DND-41 (cell line): ENCODE measurements at regions not wholly inside any gene's neighbourhood (a gene's known extent, or its start where the extent isn't known, plus 50 kb on each side); places are given as distances from the start of the nearest gene placed in this dataset.

Experiments used
- ATAC-seq: fragments of 200-7000 bp; cut with Tn5 transposase; 3 replicates; pipeline ENCODE4 v1.9.1; 2021; ENCODE audit warnings: low read depth; ENCODE audit not compliant: insufficient read depth
- DNase-seq: peaks from one replicate; pipeline ENCODE4 v3.0.0-alpha.2; 2020
- H2AFZ ChIP-seq: 2 replicates; pipeline ENCODE4 v1.6.0; 2012; ENCODE audit warnings: low read depth, low read length
- H3K27ac ChIP-seq: 2 replicates; pipeline ENCODE4 v1.5.1; 2012; ENCODE audit warnings: low read length, inconsistent platforms
- H3K27me3 ChIP-seq: fragments of 200-600 bp; sonication (generic); 2 replicates; pipeline ENCODE4 v1.6.0; 2012; ENCODE audit warnings: low read length, mild to moderate bottlenecking, inconsistent platforms; ENCODE audit not compliant: insufficient read depth, poor library complexity
- H3K36me3 ChIP-seq: 2 replicates; pipeline ENCODE4 v1.5.1; 2012; ENCODE audit warnings: low read length, inconsistent platforms; ENCODE audit not compliant: insufficient read depth
- H3K4me1 ChIP-seq: 2 replicates; pipeline ENCODE4 v1.5.1; 2012; ENCODE audit warnings: mild to moderate bottlenecking, low read length; ENCODE audit not compliant: insufficient read depth
- H3K4me2 ChIP-seq: 2 replicates; pipeline ENCODE4 v1.6.0; 2012; ENCODE audit warnings: mild to moderate bottlenecking, moderate library complexity, low read length, inconsistent platforms; ENCODE audit not compliant: insufficient read depth
- H3K4me3 ChIP-seq, 2 experiments: fragments of 200-600 bp in 1 of 2; shearing (Covaris generic) in 1 of 2; 2 replicates each; pipeline ENCODE4 v1.5.1; 2012 to 2016; ENCODE audit warnings: inconsistent platforms in 2 of 2, low read length in 2 of 2, mild to moderate bottlenecking in 2 of 2, low read depth in 1 of 2, moderate library complexity in 1 of 2
- H3K79me2 ChIP-seq: 2 replicates; pipeline ENCODE4 v1.6.0; 2012; ENCODE audit warnings: low read length, inconsistent platforms; ENCODE audit not compliant: insufficient read depth
- H3K9ac ChIP-seq: 2 replicates; pipeline ENCODE4 v1.6.0; 2012; ENCODE audit warnings: low read depth, mild to moderate bottlenecking, inconsistent platforms, low read length, moderate library complexity
- H3K9me3 ChIP-seq: 2 replicates; pipeline ENCODE4 v1.5.1; 2012; ENCODE audit warnings: low read length, moderate library complexity, mild to moderate bottlenecking, inconsistent platforms; ENCODE audit not compliant: insufficient read depth, severe bottlenecking
- H4K20me1 ChIP-seq: 2 replicates; pipeline ENCODE4 v1.6.0; 2012; ENCODE audit warnings: low read length; ENCODE audit not compliant: insufficient read depth
- CTCF ChIP-seq: IDR thresholded peaks from 2 replicates; pipeline ENCODE4 v1.5.1; 2012; ENCODE audit warnings: borderline replicate concordance, low read length, moderate library complexity, mild to moderate bottlenecking; ENCODE audit not compliant: poor library complexity, severe bottlenecking; ENCODE audit errors: extremely low read depth
- EZH2 ChIP-seq: IDR thresholded peaks from 3 replicates; pipeline ENCODE4 v1.6.1; 2012; ENCODE audit warnings: borderline replicate concordance, low read depth, mild to moderate bottlenecking, moderate library complexity, low read length, inconsistent platforms; ENCODE audit not compliant: severe bottlenecking

GRCh38 chr3:29194139-29194538, 86.7 kb upstream of the RBMS3 start:
- no peak for DNase-seq
- TF ChIP-seq CTCF (no peak), EZH2 (no peak)
- Histone ChIP-seq H3K27me3 (no peaks in the 10 kb centered on the region), H4K20me1 (no peaks in the 10 kb centered on the region), H3K79me2 (no peaks in the 10 kb centered on the region), H3K4me3 (no peak overlapping the region), H2AFZ (no peak overlapping the region), H3K9me3 (peaks cover 4% of the 10 kb centered on the region), H3K4me2 (no peak overlapping the region), H3K9ac (no peak overlapping the region), H3K27ac (no peak overlapping the region), H3K36me3 (no peaks in the 10 kb centered on the region), H3K4me1 (no peaks in the 10 kb centered on the region)
- no peak for ATAC-seq

GRCh38 chr3:29195056-29195455, 85.8 kb upstream of the RBMS3 start:
- ATAC-seq = no peak
- H3K27me3 ChIP-seq = no peaks in the 10 kb centered on the region

GRCh38 chr3:29201604-29202003, 79.3 kb upstream of the RBMS3 start:
- H3K4me3 ChIP-seq = no peak overlapping the region
- no peaks in the 10 kb centered on the region for H3K36me3 ChIP-seq
- no peaks in the 10 kb centered on the region for H3K79me2 ChIP-seq
- H3K27me3 ChIP-seq = no peaks in the 10 kb centered on the region
- no peak overlapping the region for H2AFZ ChIP-seq
- DNase-seq (no peak), ATAC-seq (no peak)
- H3K27ac ChIP-seq = no peak overlapping the region
- H3K9ac ChIP-seq = no peak overlapping the region
- TF ChIP-seq CTCF = no peak
- TF ChIP-seq EZH2 = no peak
- no peaks in the 10 kb centered on the region for H3K4me1 ChIP-seq
- no peaks in the 10 kb centered on the region for H3K9me3 ChIP-seq
- no peaks in the 10 kb centered on the region for H4K20me1 ChIP-seq
- H3K4me2 ChIP-seq = no peak overlapping the region

More at GRCh38 chr3:29195056-29195455, 85.8 kb upstream of the RBMS3 start:
- Histone ChIP-seq H3K27ac (no peak overlapping the region), H3K9ac (no peak overlapping the region), H2AFZ (no peak overlapping the region), H3K4me1 (no peaks in the 10 kb centered on the region), H3K9me3 (peaks cover 4% of the 10 kb centered on the region), H3K36me3 (no peaks in the 10 kb centered on the region), H3K79me2 (no peaks in the 10 kb centered on the region), H3K4me2 (no peak overlapping the region), H4K20me1 (no peaks in the 10 kb centered on the region), H3K4me3 (no peak overlapping the region)
- no peak for DNase-seq
- TF ChIP-seq CTCF (no peak), EZH2 (no peak)

- Histone ChIP-seq H3K4me2 (no peak overlapping the region), H3K9me3 (no peaks in the 10 kb centered on the region), H2AFZ (no peak overlapping the region), H3K27me3 (no peaks in the 10 kb centered on the region), H3K4me3 (no peak overlapping the region), H3K4me1 (no peaks in the 10 kb centered on the region), H3K36me3 (no peaks in the 10 kb centered on the region), H3K9ac (no peak overlapping the region), H3K27ac (no peak overlapping the region), H4K20me1 (no peaks in the 10 kb centered on the region), H3K79me2 (no peaks in the 10 kb centered on the region)
- DNase-seq (no peak), ATAC-seq (no peak)
- TF ChIP-seq CTCF (no peak), EZH2 (no peak)
These were observed 78.5 kb upstream of the RBMS3 start for GRCh38 chr3:29202378-29202777.
